Loucy (cell line): ENCODE measurements at regions not wholly inside any gene's neighbourhood (a gene's known extent, or its start where the extent isn't known, plus 50 kb on each side); places are given as distances from the start of the nearest gene placed in this dataset.

ENCODE experiments used
- CTCF ChIP-seq: fragments of 200-600 bp; sonication (generic); conservative IDR thresholded peaks from 2 replicates; pipeline ENCODE4 v1.5.1; 2014; ENCODE audit warnings: mild to moderate bottlenecking, antibody characterized with exemption, low read length
- EZH2phosphoT487 ChIP-seq: fragments of 200-600 bp; IDR thresholded peaks from 2 replicates; pipeline ENCODE4 v1.6.1; 2018; ENCODE audit warnings: antibody characterized with exemption, mild to moderate bottlenecking, moderate library complexity, borderline replicate concordance

- TF ChIP-seq CTCF (no peak), EZH2phosphoT487 (no peak)
Observed at GRCh38 chr1:234969011-234969441, 159.6 kb downstream of the TOMM20 start.
